K562 (cell line): ENCODE measurements at regions not wholly inside any gene's neighbourhood (a gene's known extent, or its start where the extent isn't known, plus 50 kb on each side); places are given as distances from the start of the nearest gene placed in this dataset.

ENCODE experiments used
- BMI1 ChIP-seq: fragments of 150-350 bp; IDR thresholded peaks from 2 replicates; pipeline ENCODE4 v1.6.1; 2014; ENCODE audit warnings: low read length
- CTCF ChIP-seq, 3 experiments: IDR thresholded peaks in 2 of 3; conservative IDR thresholded peaks in 1 of 3; 2 replicates each; pipeline ENCODE4 v1.5.1; 2011 to 2012; ENCODE audit warnings: low read length in 3 of 3, mild to moderate bottlenecking in 3 of 3, control low read depth in 2 of 3, improper control_type of control experiment in 1 of 3, inconsistent platforms in 1 of 3, low read depth in 1 of 3, mixed read lengths in 1 of 3, moderate library complexity in 1 of 3; ENCODE audit not compliant: insufficient read depth in 2 of 3
- EGR1 ChIP-seq: fragments of 450-650 bp; conservative IDR thresholded peaks from 2 replicates; pipeline ENCODE4 v1.6.1; 2017; ENCODE audit warnings: mild to moderate bottlenecking
- JUNB ChIP-seq: fragments of 450-650 bp; formaldehyde crosslinking; conservative IDR thresholded peaks from 2 replicates; pipeline ENCODE4 v1.4.0; 2020; ENCODE audit warnings: mild to moderate bottlenecking
- PHF8 ChIP-seq: fragments of 200-600 bp; sonication (generic); IDR thresholded peaks from 2 replicates; pipeline ENCODE4 v1.6.1; 2012; ENCODE audit warnings: mixed run types, mild to moderate bottlenecking, inconsistent platforms, low read length, moderate library complexity, borderline replicate concordance
- POLR2AphosphoS5 ChIP-seq: IDR thresholded peaks from 2 replicates; pipeline ENCODE4 v1.6.1; 2011; ENCODE audit warnings: mild to moderate bottlenecking, low read depth, low read length, moderate library complexity; ENCODE audit not compliant: control insufficient read depth, insufficient read depth
- RBBP5 ChIP-seq: fragments of 200-600 bp; sonication (generic); IDR thresholded peaks from 2 replicates; pipeline ENCODE4 v1.6.1; 2012; ENCODE audit warnings: borderline replicate concordance, mild to moderate bottlenecking, low read length, control low read depth, inconsistent platforms; ENCODE audit not compliant: insufficient read depth, poor library complexity, severe bottlenecking
- SMARCA5 ChIP-seq: fragments of 450-650 bp; IDR thresholded peaks from 2 replicates; pipeline ENCODE4 v1.6.1; 2016
- WHSC1 ChIP-seq: IDR thresholded peaks from one replicate; pipeline ENCODE4 v1.6.1; 2012; ENCODE audit warnings: low read length, control low read depth, inconsistent platforms
- ZBTB8A ChIP-seq: fragments of 450-650 bp; IDR thresholded peaks from 2 replicates; pipeline ENCODE4 v1.6.1; 2018; ENCODE audit warnings: mild to moderate bottlenecking, moderate library complexity; ENCODE audit not compliant: partially characterized antibody
- ZEB2 ChIP-seq: fragments of 450-650 bp; IDR thresholded peaks from 2 replicates; pipeline ENCODE4 v1.6.1; 2016

- TF ChIP-seq CTCF (IDR thresholded peaks at IDR 0.05 in 2 of 3, conservative IDR thresholded peaks at IDR 0.05 in 1 of 3; ENCODE audit: insufficient read depth in 2 of 3, low read depth in 1 of 3, low read length in 3 of 3) (no peak), ZBTB8A (no peak), ZEB2 (no peak), JUNB (no peak), PHF8 (no peak), RBBP5 (no peak), EGR1 (no peak), BMI1 (no peak), POLR2AphosphoS5 (no peak), WHSC1 (no peak), SMARCA5 (no peak)
Measured at GRCh38 chr16:65388592-65388991, 266.7 kb upstream of the CDH11 start.
